Right lobe of liver (tissue), 6 donors: ENCODE measurements at regions not wholly inside any gene's neighbourhood (a gene's known extent, or its start where the extent isn't known, plus 50 kb on each side); places are given as distances from the start of the nearest gene placed in this dataset.

ENCODE experiments used
- ATAC-seq, 4 donors: fragments of 200-7000 bp; cut with Tn5 transposase; one replicate each; pipeline ENCODE4 v1.9.1; 2020; ENCODE audit warnings: mild to moderate bottlenecking in 4 of 4, moderate library complexity in 4 of 4
- DNase-seq, 3 donors: peaks; one replicate each; pipeline ENCODE4 v3.0.0-alpha.2; 2020
- H3K27ac ChIP-seq, 3 donors: fragments of 200-600 bp; one replicate each; pipeline ENCODE4 v1.8.0; 2022
- H3K27me3 ChIP-seq, 2 donors: fragments of 200-600 bp; one replicate each; pipeline ENCODE4 v1.8.0; 2022
- H3K36me3 ChIP-seq, 4 donors: fragments of 200-600 bp; sonication (generic) in 1 of 4; one replicate each; pipeline versions ENCODE4 v1.5.1 to v1.8.0; 2017 to 2022; ENCODE audit warnings: control low read depth in 1 of 4
- H3K4me1 ChIP-seq, 4 donors: fragments of 200-600 bp; sonication (generic) in 1 of 4; one replicate each; pipeline versions ENCODE4 v1.5.1 to v1.8.0; 2017 to 2022; ENCODE audit warnings: control low read depth in 1 of 4
- H3K4me3 ChIP-seq, 3 donors: fragments of 200-600 bp; one replicate each; pipeline ENCODE4 v1.8.0; 2022
- H3K9me3 ChIP-seq, 4 donors: fragments of 200-600 bp; sonication (generic) in 1 of 4; one replicate each; pipeline versions ENCODE4 v1.5.1 to v1.8.0; 2017 to 2022; ENCODE audit warnings: control low read depth in 1 of 4
- CTCF ChIP-seq, 4 donors: fragments of 200-600 bp in 3 of 4; fragments of 450-650 bp in 1 of 4; IDR thresholded peaks; one replicate each; pipeline versions ENCODE4 v1.5.1 to v1.8.0; 2016 to 2022; ENCODE audit warnings: antibody characterized with exemption in 4 of 4, mild to moderate bottlenecking in 2 of 4
- POLR2A ChIP-seq: fragments of 450-650 bp; IDR thresholded peaks from one replicate; pipeline ENCODE4 v1.6.1; 2017; ENCODE audit warnings: antibody characterized with exemption, mild to moderate bottlenecking
- WGBS: methylation state at CpG from one replicate; pipeline ENCODE4 v1.1.6; 2018; ENCODE audit warnings: low coverage, low lambda C conversion rate; ENCODE audit not compliant: insufficient coverage; ENCODE audit errors: missing lambda C conversion rate; 5-methylcytosine and 5-hydroxymethylcytosine counted together
- intact Hi-C, 2 donors: fragments of 100-400 bp; cut with DNase I; formaldehyde crosslinking; loops; one replicate each; pipeline versions ENCODE4 v1.11.2 to v1.14.1; 2022
- donor health status: DM: no; HTN: yes; CAD: no.
- donor health status: DM: no; HTN: no; CAD: no.
- donor health status: DM: no; HTN: no; CAD: no.
- donor health status: DM: no; HTN: yes; CAD: no.
- donor health status: DM: no; HTN: yes; CAD: no.

- TF ChIP-seq POLR2A = no peak
- no peak for TF ChIP-seq CTCF (IDR thresholded peaks at IDR 0.05)
- no peak for ATAC-seq
- Histone ChIP-seq H3K27me3 (no peaks in the 10 kb centered on the region), H3K27ac (no peak overlapping the region), H3K4me1 (no peaks in the 10 kb centered on the region), H3K9me3 (no peaks in the 10 kb centered on the region), H3K36me3 (no peaks in the 10 kb centered on the region), H3K4me3 (no peak overlapping the region)
- DNase-seq = no peak
- 38% methylated on average over 2 of the region's 2 CpGs for WGBS
- intact Hi-C loops = no loop called here
These were observed 1095.4 kb upstream of the CADM2 start for GRCh38 chr3:83863380-83863779.

GRCh38 chr3:83868909-83869567 is 1089.8 kb upstream of the CADM2 start:
- Histone ChIP-seq H3K4me1 (no peaks in the 10 kb centered on the region), H3K9me3 (no peaks in the 10 kb centered on the region), H3K27ac (no peak overlapping the region), H3K4me3 (no peak overlapping the region), H3K27me3 (no peaks in the 10 kb centered on the region), H3K36me3 (no peaks in the 10 kb centered on the region)
- 49% methylated on average over 2 of the region's 2 CpGs for WGBS
- TF ChIP-seq POLR2A (no peak), CTCF (IDR thresholded peaks at IDR 0.05) (no peak)
- intact Hi-C loops = no loop called here
- no peak for ATAC-seq
- DNase-seq = no peak

- no peaks in the 10 kb centered on the region for H3K36me3 ChIP-seq
- DNase-seq (no peak), ATAC-seq (no peak)
- H3K4me1 ChIP-seq = no peaks in the 10 kb centered on the region
- 56% methylated on average over 2 of the region's 2 CpGs for WGBS
- intact Hi-C loops = no loop called here
- no peaks in the 10 kb centered on the region for H3K27me3 ChIP-seq
- H3K27ac ChIP-seq = no peak overlapping the region
- H3K9me3 ChIP-seq = no peaks in the 10 kb centered on the region
- H3K4me3 ChIP-seq = no peak overlapping the region
- no peak for TF ChIP-seq POLR2A
- TF ChIP-seq CTCF (IDR thresholded peaks at IDR 0.05) = no peak
These were observed 1085.2 kb upstream of the CADM2 start for GRCh38 chr3:83873550-83873949.

- DNase-seq (no peak), ATAC-seq (no peak)
- TF ChIP-seq CTCF (IDR thresholded peaks at IDR 0.05) = no peak
- TF ChIP-seq POLR2A = no peak
- Histone ChIP-seq H3K27ac (no peak overlapping the region), H3K4me3 (no peak overlapping the region), H3K4me1 (no peaks in the 10 kb centered on the region), H3K27me3 (no peaks in the 10 kb centered on the region), H3K36me3 (no peaks in the 10 kb centered on the region), H3K9me3 (no peaks in the 10 kb centered on the region)
- 18% methylated on average over 1 of the region's 3 CpGs for WGBS
- intact Hi-C loops = no loop called here
These were observed 1080.9 kb upstream of the CADM2 start for GRCh38 chr3:83877910-83878309.

GRCh38 chr3:83882701-83883100 is 1076.1 kb upstream of the CADM2 start:
- ATAC-seq (no peak), DNase-seq (no peak)
- no peaks in the 10 kb centered on the region for H3K36me3 ChIP-seq
- no peak overlapping the region for H3K4me3 ChIP-seq
- no peak for TF ChIP-seq POLR2A
- no peak for TF ChIP-seq CTCF (IDR thresholded peaks at IDR 0.05)
- 73% methylated on average over 2 of the region's 2 CpGs for WGBS
- H3K4me1 ChIP-seq = no peaks in the 10 kb centered on the region
- H3K27me3 ChIP-seq = no peaks in the 10 kb centered on the region
- intact Hi-C loops = no loop called here
- H3K9me3 ChIP-seq = no peaks in the 10 kb centered on the region
- H3K27ac ChIP-seq = no peak overlapping the region
